ENCODE measurements at regions not wholly inside any gene's neighbourhood (a gene's known extent, or its start where the extent isn't known, plus 50 kb on each side); places are given as distances from the start of the nearest gene placed in this dataset.
"Not testable (repeated sequence)": the region's sequence is repeated elsewhere in the genome, so short reads cannot be mapped to it uniquely, and the experiment has no call there.

DNA sequence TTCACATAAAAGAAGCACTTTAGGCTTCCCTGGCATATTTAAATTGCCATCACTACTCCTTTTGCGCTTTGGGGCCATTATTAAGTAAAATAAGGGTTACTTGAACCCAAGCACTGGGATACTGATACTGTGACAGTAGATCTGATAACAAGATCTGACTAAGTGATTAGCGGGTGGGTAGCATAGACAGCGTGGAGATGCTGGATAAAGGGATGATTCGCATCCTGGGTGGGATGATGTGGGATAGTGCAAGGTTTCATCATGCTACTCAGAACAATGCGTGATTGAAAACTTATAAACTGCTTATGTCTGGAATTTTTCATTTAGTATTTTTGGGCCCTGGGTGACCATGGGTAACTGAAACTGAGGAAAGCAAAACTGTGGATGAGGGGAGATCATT lies 75.1 kb downstream of the PTTG1 start:
- Histone ChIP-seq H3K4me3 (ENCODE audit: low read depth, low read length) (no peak overlapping the region), H3K36me3 (ENCODE audit: control insufficient read depth, insufficient read depth, low read length) (no peaks in the 10 kb centered on the region), H3K27me3 (ENCODE audit: control insufficient read depth, insufficient read depth, low read length) (no peaks in the 10 kb centered on the region), H3K4me1 (ENCODE audit: control insufficient read depth, insufficient read depth, low read length) (no peaks in the 10 kb centered on the region), H3K9me3 (ENCODE audit: control insufficient read depth, insufficient read depth, low read length) (no peaks in the 10 kb centered on the region), H3K9ac (ENCODE audit: low read depth, low read length) (no peak overlapping the region)

DNA sequence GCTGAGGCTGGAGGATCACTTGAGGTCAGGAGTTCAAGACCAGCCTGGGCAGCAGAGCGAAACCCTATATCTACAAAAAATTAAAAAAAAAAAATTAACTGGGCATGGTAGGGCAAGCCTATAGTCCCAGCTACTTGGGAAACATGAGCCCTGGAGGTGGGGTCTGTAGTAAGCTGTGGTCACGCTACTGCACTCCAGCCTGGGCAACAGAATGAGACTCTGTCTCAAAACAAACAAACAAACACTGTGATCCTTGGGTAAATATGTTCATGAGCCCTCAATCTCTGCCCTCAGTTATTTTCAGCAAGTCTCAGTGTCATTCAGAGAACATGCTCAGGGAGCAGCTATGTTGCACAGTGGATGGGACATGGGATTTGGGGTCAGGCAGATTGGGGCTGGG lies 76.2 kb downstream of the PTTG1 start:
- Histone ChIP-seq H3K9me3 (ENCODE audit: control insufficient read depth, insufficient read depth, low read length) (no peaks in the 10 kb centered on the region), H3K27me3 (ENCODE audit: control insufficient read depth, insufficient read depth, low read length) (no peaks in the 10 kb centered on the region), H3K9ac (ENCODE audit: low read depth, low read length) (no peak overlapping the region), H3K4me1 (ENCODE audit: control insufficient read depth, insufficient read depth, low read length) (no peaks in the 10 kb centered on the region), H3K4me3 (ENCODE audit: low read depth, low read length) (no peak overlapping the region), H3K36me3 (ENCODE audit: control insufficient read depth, insufficient read depth, low read length) (no peaks in the 10 kb centered on the region)

DNA sequence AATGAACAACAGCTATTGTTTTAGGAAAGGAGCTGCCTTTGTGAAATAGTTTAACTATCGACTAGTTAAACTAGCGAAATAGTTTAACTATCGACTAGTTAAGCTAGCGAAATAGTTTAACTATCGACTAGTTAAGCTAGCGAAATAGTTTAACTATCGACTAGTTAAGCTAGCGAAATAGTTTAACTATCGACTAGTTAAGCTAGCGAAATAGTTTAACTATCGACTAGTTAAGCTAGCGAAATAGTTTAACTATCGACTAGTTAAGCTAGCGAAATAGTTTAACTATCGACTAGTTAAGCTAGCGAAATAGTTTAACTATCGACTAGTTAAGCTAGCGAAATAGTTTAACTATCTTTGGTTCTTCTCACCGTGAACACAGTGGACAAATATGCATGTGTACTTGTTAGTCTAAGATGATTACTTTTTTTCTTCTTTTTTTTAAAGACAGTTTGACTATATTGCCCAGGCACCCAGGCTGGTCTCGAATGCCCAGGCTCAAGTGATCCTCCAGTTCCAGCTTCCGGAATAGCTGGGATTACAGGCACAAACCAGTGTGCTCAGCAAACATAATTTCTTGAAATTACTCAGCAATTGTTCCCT lies 76.9 kb downstream of the PTTG1 start:
- not testable (repeated sequence) for H3K9me3 ChIP-seq (ENCODE audit: control insufficient read depth, insufficient read depth, low read length); H3K4me3 ChIP-seq (ENCODE audit: low read depth, low read length); H3K4me1 ChIP-seq (ENCODE audit: control insufficient read depth, insufficient read depth, low read length); H3K36me3 ChIP-seq (ENCODE audit: control insufficient read depth, insufficient read depth, low read length); H3K27me3 ChIP-seq (ENCODE audit: control insufficient read depth, insufficient read depth, low read length); H3K9ac ChIP-seq (ENCODE audit: low read depth, low read length)

DNA sequence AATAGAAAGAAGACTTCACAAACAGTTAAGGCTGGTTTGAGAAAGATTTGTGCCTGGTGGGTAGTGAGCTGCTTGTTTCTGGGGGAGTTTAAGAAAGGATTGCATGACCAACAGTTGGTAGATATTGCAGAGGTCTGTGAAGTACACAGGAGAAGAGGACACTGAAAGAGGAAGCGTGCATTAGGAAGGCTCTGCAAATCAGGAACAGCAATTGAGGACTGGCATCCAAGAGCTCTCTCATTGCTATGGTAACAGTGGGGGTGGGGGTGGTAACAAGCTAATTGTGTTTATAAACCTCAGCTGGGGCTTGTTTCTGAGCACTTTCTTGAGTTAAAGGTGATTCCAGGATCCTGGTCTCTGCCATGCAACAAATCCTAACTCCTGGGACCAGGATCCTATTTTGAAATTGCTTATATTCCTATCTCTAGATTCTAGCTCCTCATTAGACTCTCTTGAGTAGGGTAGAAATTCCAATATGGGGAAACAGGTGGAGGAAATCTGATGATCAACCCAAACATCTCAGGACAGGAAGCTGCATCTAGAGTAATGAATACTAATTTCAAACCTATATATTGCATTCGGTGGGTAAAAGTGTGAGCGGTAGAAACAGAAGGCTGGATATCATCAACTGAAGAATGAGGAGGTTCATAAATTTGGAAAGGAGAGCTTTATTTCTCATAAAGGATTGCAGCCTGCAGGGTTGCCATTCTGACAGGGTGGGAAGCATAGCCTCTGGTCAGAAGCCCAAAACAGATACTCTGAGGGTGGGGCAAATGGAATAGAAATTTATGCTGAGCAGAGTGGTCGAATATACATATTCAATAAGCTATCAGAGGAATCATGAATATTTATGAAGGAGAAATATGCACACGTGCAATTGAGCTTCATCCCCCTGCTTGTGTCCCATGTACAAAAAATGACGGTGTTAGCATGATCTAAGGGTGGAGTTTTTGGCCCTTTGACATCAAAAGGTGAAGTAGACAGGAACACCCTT lies 79.4 kb downstream of the PTTG1 start:
- H3K27me3 ChIP-seq (ENCODE audit: control insufficient read depth, insufficient read depth, low read length), result no peaks in the 10 kb centered on the region
- no peak overlapping the region for H3K9ac ChIP-seq (ENCODE audit: low read depth, low read length)
- no peak overlapping the region for H3K4me3 ChIP-seq (ENCODE audit: low read depth, low read length)
- H3K36me3 ChIP-seq (ENCODE audit: control insufficient read depth, insufficient read depth, low read length), result no peaks in the 10 kb centered on the region
- H3K4me1 ChIP-seq (ENCODE audit: control insufficient read depth, insufficient read depth, low read length), result peaks cover 1% of the 10 kb centered on the region
- no peaks in the 10 kb centered on the region for H3K9me3 ChIP-seq (ENCODE audit: control insufficient read depth, insufficient read depth, low read length)

DNA sequence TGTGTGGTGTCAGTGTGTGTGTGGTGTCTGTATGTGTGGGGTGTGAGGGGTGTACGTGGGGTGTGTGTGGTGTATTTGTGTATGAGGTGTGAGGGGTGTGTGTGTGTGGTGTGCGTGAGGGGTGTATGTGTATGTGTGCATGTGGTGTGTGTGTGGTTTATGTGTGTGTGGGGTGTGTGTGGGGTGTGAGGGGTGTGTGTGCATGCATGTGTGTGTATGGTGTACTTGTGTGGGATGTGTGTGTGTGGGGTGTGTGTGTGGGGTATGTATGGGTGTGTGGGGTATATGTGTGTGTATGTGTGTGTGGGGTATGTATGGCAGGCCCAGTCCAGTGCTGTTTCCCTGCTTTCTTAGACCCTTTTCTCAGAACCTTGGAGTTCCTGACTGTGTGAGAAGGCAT lies 83.3 kb downstream of the PTTG1 start:
- Histone ChIP-seq H3K9ac (ENCODE audit: low read depth, low read length) (no peak overlapping the region), H3K9me3 (ENCODE audit: control insufficient read depth, insufficient read depth, low read length) (no peaks in the 10 kb centered on the region), H3K27me3 (ENCODE audit: control insufficient read depth, insufficient read depth, low read length) (no peaks in the 10 kb centered on the region), H3K36me3 (ENCODE audit: control insufficient read depth, insufficient read depth, low read length) (no peaks in the 10 kb centered on the region), H3K4me3 (ENCODE audit: low read depth, low read length) (no peak overlapping the region), H3K4me1 (ENCODE audit: control insufficient read depth, insufficient read depth, low read length) (peaks cover 6% of the 10 kb centered on the region)

DNA sequence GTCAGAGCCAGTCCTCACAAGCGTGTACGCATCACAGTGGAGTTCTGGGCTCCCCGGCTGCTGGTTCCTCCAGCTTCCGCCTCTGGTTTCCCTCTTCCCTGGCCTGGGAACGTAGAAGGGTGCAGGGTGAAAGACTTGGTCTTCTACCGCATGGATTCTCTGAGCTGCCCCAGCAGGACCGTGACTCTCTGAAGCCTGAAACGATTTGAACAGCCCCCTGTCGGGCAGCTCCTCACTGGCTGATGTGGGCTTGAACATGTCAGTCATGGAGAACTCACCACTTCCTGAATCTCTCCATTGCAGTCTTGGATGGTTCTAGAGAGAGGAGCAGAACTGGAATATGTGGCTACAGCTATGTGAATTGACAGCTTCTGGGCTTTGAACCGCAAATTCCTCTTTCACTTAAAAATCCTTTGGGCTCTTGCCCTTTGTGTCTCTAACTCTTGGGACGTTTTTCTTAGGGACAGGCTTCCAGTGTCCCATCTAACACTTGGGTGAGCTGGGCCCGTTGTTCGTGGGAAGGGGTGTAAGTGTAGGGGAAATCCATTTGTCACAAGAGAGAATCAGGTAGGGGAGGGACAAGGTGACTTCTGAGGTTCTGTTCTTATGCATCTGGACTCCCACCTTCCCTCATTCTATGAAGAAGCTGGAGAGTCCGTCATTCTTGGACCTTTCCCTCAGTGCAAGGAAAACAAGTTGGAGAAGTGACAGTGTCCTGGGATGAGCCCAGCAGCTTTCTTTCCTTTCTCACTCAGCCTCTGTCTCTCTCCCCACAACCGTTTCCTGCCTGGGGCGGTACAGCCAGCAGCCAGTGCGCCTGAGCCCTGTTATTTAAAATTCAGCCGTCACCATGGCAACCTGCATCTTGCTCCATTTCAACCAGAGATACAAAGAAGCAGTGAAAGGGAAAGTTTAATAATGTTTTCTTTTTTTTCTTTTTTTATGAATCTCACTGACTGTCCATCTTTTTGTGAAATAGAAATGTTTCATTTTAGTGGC lies 84.7 kb downstream of the PTTG1 start:
- peaks cover 6% of the 10 kb centered on the region for H3K4me1 ChIP-seq (ENCODE audit: control insufficient read depth, insufficient read depth, low read length)
- H3K9me3 ChIP-seq (ENCODE audit: control insufficient read depth, insufficient read depth, low read length), result no peaks in the 10 kb centered on the region
- no peaks in the 10 kb centered on the region for H3K36me3 ChIP-seq (ENCODE audit: control insufficient read depth, insufficient read depth, low read length)
- no peak overlapping the region for H3K9ac ChIP-seq (ENCODE audit: low read depth, low read length)
- no peak overlapping the region for H3K4me3 ChIP-seq (ENCODE audit: low read depth, low read length)
- H3K27me3 ChIP-seq (ENCODE audit: control insufficient read depth, insufficient read depth, low read length), result no peaks in the 10 kb centered on the region

DNA sequence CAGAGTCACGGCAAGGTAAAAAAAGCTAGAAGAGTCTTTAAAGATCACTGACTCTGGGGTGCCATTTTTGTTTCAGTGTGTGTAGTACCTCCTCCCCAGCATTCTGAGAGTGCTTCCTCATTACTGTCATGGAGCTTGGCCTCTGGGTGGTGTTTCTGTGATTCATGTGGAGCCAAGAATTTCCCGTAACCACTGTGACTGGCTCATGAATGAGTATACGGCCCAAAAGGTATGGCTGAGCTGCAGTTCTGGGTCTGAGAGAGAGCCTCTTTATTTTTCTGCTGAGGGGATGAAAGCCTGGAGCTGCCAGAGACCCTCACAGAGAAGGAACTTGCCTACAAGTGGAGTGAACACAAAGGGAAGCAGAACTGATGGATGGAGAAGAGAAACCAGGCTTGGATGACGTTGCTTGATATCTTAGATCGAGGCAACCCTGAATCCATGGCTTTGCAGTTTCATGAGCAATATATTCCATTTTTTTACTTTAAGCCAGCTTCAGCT lies 85.6 kb downstream of the PTTG1 start:
- Histone ChIP-seq H3K27me3 (ENCODE audit: control insufficient read depth, insufficient read depth, low read length) (no peaks in the 10 kb centered on the region), H3K9me3 (ENCODE audit: control insufficient read depth, insufficient read depth, low read length) (no peaks in the 10 kb centered on the region), H3K9ac (ENCODE audit: low read depth, low read length) (no peak overlapping the region), H3K36me3 (ENCODE audit: control insufficient read depth, insufficient read depth, low read length) (no peaks in the 10 kb centered on the region), H3K4me3 (ENCODE audit: low read depth, low read length) (no peak overlapping the region), H3K4me1 (ENCODE audit: control insufficient read depth, insufficient read depth, low read length) (peaks cover 6% of the 10 kb centered on the region)

DNA sequence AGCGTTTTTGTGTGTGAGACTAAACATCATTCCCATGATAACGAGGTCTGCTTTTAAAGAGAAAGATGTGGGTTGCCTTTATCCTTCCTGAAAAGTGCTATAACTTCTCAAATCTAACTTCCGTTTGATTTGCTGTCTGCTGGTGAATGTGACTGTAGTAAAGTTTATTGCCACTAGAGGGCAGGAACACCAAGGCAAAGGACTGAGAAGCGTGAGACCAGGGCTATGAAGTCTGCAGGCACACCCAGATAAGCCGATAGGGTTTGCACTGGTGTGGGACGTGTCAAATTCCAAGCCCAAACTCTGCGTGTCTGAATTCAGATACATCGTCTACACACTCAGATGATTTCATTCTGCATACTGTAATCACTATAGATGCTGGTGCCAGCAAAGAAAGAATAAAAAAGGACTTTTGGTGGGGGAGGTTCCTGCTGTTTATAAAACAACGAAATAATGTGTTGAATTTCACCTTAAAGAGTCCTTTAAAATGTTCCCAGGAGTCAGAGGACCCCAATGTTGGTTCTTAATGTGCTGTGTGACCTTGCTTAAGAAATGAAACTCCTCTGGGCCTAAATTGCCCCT lies 87.2 kb downstream of the PTTG1 start:
- H3K27me3 ChIP-seq (ENCODE audit: control insufficient read depth, insufficient read depth, low read length), result no peaks in the 10 kb centered on the region
- H3K9ac ChIP-seq (ENCODE audit: low read depth, low read length), result no peak overlapping the region
- no peak overlapping the region for H3K4me3 ChIP-seq (ENCODE audit: low read depth, low read length)
- H3K36me3 ChIP-seq (ENCODE audit: control insufficient read depth, insufficient read depth, low read length), result no peaks in the 10 kb centered on the region
- peaks cover 6% of the 10 kb centered on the region for H3K4me1 ChIP-seq (ENCODE audit: control insufficient read depth, insufficient read depth, low read length)
- H3K9me3 ChIP-seq (ENCODE audit: control insufficient read depth, insufficient read depth, low read length), result no peaks in the 10 kb centered on the region

DNA sequence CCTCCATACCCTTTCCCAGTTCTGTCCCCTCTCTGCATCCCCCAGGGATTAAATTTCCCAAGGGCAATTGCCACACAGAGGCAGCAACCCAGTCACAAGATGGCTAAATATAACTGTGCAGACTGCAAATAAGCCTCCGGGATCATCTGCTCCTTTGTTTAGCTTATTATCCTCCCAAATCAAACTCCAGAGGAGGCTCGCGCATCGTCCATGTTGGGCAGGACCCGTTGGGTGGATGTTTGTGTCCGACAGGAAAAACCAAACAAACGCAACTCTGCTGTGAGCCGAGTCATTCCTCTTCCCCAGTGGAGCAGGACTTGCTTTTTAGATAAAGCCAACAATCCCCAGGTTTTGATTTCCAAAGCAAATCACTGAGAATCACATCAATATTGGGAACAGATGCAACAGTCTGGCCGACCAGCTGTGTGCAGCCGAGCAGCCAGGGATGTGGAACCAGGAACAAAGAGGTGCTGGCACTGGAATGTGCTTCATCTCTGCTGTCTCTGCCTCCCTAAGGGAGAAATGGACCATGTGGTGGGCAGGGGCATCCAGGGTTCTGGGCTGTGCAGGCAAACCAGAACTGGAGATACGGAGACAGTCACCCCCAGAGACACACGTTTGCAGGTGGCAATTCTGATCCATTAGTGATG lies 89.8 kb downstream of the PTTG1 start:
- Histone ChIP-seq H3K27me3 (ENCODE audit: control insufficient read depth, insufficient read depth, low read length) (no peaks in the 10 kb centered on the region), H3K9ac (ENCODE audit: low read depth, low read length) (no peak overlapping the region), H3K4me1 (ENCODE audit: control insufficient read depth, insufficient read depth, low read length) (peaks cover 2% of the 10 kb centered on the region), H3K4me3 (ENCODE audit: low read depth, low read length) (no peak overlapping the region), H3K9me3 (ENCODE audit: control insufficient read depth, insufficient read depth, low read length) (no peaks in the 10 kb centered on the region), H3K36me3 (ENCODE audit: control insufficient read depth, insufficient read depth, low read length) (no peaks in the 10 kb centered on the region)

All from iPS-15b (cell line).